AG04450 (cell line): ENCODE measurements at regions not wholly inside any gene's neighbourhood (a gene's known extent, or its start where the extent isn't known, plus 50 kb on each side); places are given as distances from the start of the nearest gene placed in this dataset.

Experiments
- CTCF ChIA-PET: fragments of 300-600, 350-600 bp; formaldehyde crosslinking; extraction: SDS; loops from one replicate; lab custom pipeline; 2022; ENCODE audit warnings: antibody characterized with exemption, inconsistent platforms; lab: Charles Lee
- POLR2A ChIA-PET: fragments of 350-600 bp; formaldehyde crosslinking; extraction: SDS; loops from one replicate; lab custom pipeline; 2021; ENCODE audit warnings: antibody characterized with exemption, inconsistent platforms; lab: Yijun Ruan, JAX
- DNase-seq: peaks from one replicate; pipeline ENCODE4 v3.0.0-alpha.2; 2011; ENCODE audit warnings: low read depth, low spot score
- H3K27ac ChIP-seq: one replicate; pipeline ENCODE4 v1.5.1; 2012; ENCODE audit warnings: low read depth, low read length, control low read depth
- H3K27me3 ChIP-seq: one replicate; pipeline ENCODE4 v1.6.0; 2012; ENCODE audit warnings: low read length; ENCODE audit not compliant: control insufficient read depth, insufficient read depth
- H3K4me3 ChIP-seq: 2 replicates; pipeline ENCODE4 v1.5.1; 2011; ENCODE audit warnings: mild to moderate bottlenecking, low read depth, low read length, control low read depth
- H3K9me3 ChIP-seq: 2 replicates; pipeline ENCODE4 v1.5.1; 2012; ENCODE audit warnings: low read length; ENCODE audit not compliant: control insufficient read depth, insufficient read depth
- CTCF ChIP-seq: IDR thresholded peaks from 2 replicates; pipeline ENCODE4 v1.5.1; 2011; ENCODE audit warnings: low read depth, low read length, control low read depth, inconsistent platforms

GRCh38 chr5:101976933-101977332 is 319.2 kb downstream of the SLCO4C1 start:
- TF ChIP-seq CTCF = no peak
- Histone ChIP-seq H3K27ac (no peak overlapping the region), H3K9me3 (no peaks in the 10 kb centered on the region; the same call in 1 of the 2 replicates), H3K27me3 (no peaks in the 10 kb centered on the region), H3K4me3 (no peak overlapping the region)
- CTCF ChIA-PET = no interaction called here
- POLR2A ChIA-PET = no interaction called here
- DNase-seq = no peak

- ChIA-PET POLR2A (no interaction called here), CTCF (interaction anchor here (1.1 kb wide), 1 partner anchor 8 kb away, joined by 3 read pairs; no protein-coding TSS in a partner anchor)
- DNase-seq = no peak
- no peak for TF ChIP-seq CTCF
- no peak overlapping the region for H3K27ac ChIP-seq
- no peak overlapping the region for H3K4me3 ChIP-seq
- H3K27me3 ChIP-seq = no peaks in the 10 kb centered on the region
- H3K9me3 ChIP-seq = no peaks in the 10 kb centered on the region; the same call in 1 of the 2 replicates
Observed at GRCh38 chr5:101969742-101970141, 326.3 kb downstream of the SLCO4C1 start.

GRCh38 chr5:101966476-101966875 is 329.6 kb downstream of the SLCO4C1 start:
- no peak overlapping the region for H3K4me3 ChIP-seq
- H3K27ac ChIP-seq = no peak overlapping the region
- no peak for TF ChIP-seq CTCF
- no peak for DNase-seq
- H3K27me3 ChIP-seq = no peaks in the 10 kb centered on the region
- peaks cover 3% of the 10 kb centered on the region; the same call in 1 of the 2 replicates for H3K9me3 ChIP-seq
- POLR2A ChIA-PET = no interaction called here
- CTCF ChIA-PET = no interaction called here

- ChIA-PET CTCF (no interaction called here), POLR2A (no interaction called here)
- Histone ChIP-seq H3K27me3 (no peaks in the 10 kb centered on the region), H3K4me3 (no peak overlapping the region), H3K9me3 (no peaks in the 10 kb centered on the region; the same call in 1 of the 2 replicates), H3K27ac (no peak overlapping the region)
- no peak for DNase-seq
- TF ChIP-seq CTCF = no peak
Observed at GRCh38 chr5:101955891-101956290, 340.2 kb downstream of the SLCO4C1 start.

GRCh38 chr5:101950019-101950418 is 346.1 kb downstream of the SLCO4C1 start:
- CTCF ChIA-PET = no interaction called here
- no peaks in the 10 kb centered on the region for H3K27me3 ChIP-seq

More at GRCh38 chr5:101950019-101950418, 346.1 kb downstream of the SLCO4C1 start:
- Histone ChIP-seq H3K9me3 (no peaks in the 10 kb centered on the region; the same call in 1 of the 2 replicates), H3K4me3 (no peak overlapping the region), H3K27ac (no peak overlapping the region)
- TF ChIP-seq CTCF = no peak
- no peak for DNase-seq
- POLR2A ChIA-PET = no interaction called here
